ENCODE measurements at regions not wholly inside any gene's neighbourhood (a gene's known extent, or its start where the extent isn't known, plus 50 kb on each side); places are given as distances from the start of the nearest gene placed in this dataset.

GRCh38 chr13:111521030-111521429 lies 200.6 kb downstream of the TEX29 start:
- TF ChIP-seq POLR2A (IDR thresholded peaks at IDR 0.05) = no peak
- no peak for TF ChIP-seq CTCF (IDR thresholded peaks at IDR 0.05)

Data from testis (tissue), 2 donors.